Upper lobe of right lung (tissue), 1 donor: ENCODE measurements at regions not wholly inside any gene's neighbourhood (a gene's known extent, or its start where the extent isn't known, plus 50 kb on each side); places are given as distances from the start of the nearest gene placed in this dataset.

Experiments
- ATAC-seq: fragments of 200-7000 bp; cut with Tn5 transposase; one replicate; pipeline ENCODE4 v1.9.1; 2020; ENCODE audit warnings: mild to moderate bottlenecking, moderate library complexity
- DNase-seq: peaks from one replicate; pipeline ENCODE4 v3.0.0-alpha.2; 2020
- H3K27ac ChIP-seq: fragments of 200-600 bp; one replicate; pipeline ENCODE4 v1.8.0; 2022
- H3K27me3 ChIP-seq: fragments of 200-600 bp; one replicate; pipeline ENCODE4 v1.8.0; 2022; ENCODE audit warnings: mild to moderate bottlenecking
- H3K36me3 ChIP-seq: fragments of 200-600 bp; one replicate; pipeline ENCODE4 v1.8.0; 2022
- H3K4me1 ChIP-seq: fragments of 200-600 bp; one replicate; pipeline ENCODE4 v1.8.0; 2022
- H3K4me3 ChIP-seq: fragments of 200-600 bp; one replicate; pipeline ENCODE4 v1.8.0; 2022; ENCODE audit warnings: mild to moderate bottlenecking
- H3K9me3 ChIP-seq: fragments of 200-600 bp; one replicate; pipeline ENCODE4 v1.8.0; 2022
- intact Hi-C: fragments of 100-400 bp; cut with DNase I; formaldehyde crosslinking; loops from one replicate; pipeline ENCODE4 v1.11.0; 2022
- TF ChIP-seq, protein P1 (sequence below): fragments of 200-600 bp; IDR thresholded peaks from one replicate; pipeline ENCODE4 v1.8.0; 2022; ENCODE audit warnings: antibody characterized with exemption
- donor health status: DM: no; HTN: yes; CAD: no; lungs with severe emphysema.

DNA sequence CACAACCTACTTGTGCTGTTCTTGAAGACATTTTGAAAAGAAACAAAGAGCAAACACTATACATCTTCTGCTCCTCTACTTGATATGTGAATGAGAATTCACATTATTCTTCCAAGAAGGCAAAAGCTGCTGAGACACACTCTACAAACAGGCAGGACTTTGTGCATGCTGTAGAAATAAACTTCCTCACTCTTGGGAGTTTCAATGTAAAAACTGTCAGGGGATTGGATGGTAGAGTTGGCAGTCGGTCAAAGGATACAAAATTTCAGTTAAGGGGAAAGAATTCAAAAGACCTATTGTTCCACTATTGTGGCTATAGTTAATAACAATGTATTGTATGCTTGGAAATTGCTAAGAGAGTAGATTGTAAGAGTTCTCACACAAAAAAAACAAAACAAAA is 196.3 kb downstream of the MC4R start:
- Histone ChIP-seq H3K9me3 (no peaks in the 10 kb centered on the region), H3K4me1 (no peaks in the 10 kb centered on the region), H3K27me3 (no peaks in the 10 kb centered on the region), H3K27ac (no peak overlapping the region), H3K4me3 (no peak overlapping the region), H3K36me3 (no peaks in the 10 kb centered on the region)
- ATAC-seq (no peak), DNase-seq (no peak)
- intact Hi-C loops: no loop called here
- TF ChIP-seq, protein P1, sequence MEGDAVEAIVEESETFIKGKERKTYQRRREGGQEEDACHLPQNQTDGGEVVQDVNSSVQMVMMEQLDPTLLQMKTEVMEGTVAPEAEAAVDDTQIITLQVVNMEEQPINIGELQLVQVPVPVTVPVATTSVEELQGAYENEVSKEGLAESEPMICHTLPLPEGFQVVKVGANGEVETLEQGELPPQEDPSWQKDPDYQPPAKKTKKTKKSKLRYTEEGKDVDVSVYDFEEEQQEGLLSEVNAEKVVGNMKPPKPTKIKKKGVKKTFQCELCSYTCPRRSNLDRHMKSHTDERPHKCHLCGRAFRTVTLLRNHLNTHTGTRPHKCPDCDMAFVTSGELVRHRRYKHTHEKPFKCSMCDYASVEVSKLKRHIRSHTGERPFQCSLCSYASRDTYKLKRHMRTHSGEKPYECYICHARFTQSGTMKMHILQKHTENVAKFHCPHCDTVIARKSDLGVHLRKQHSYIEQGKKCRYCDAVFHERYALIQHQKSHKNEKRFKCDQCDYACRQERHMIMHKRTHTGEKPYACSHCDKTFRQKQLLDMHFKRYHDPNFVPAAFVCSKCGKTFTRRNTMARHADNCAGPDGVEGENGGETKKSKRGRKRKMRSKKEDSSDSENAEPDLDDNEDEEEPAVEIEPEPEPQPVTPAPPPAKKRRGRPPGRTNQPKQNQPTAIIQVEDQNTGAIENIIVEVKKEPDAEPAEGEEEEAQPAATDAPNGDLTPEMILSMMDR: no peak

DNA sequence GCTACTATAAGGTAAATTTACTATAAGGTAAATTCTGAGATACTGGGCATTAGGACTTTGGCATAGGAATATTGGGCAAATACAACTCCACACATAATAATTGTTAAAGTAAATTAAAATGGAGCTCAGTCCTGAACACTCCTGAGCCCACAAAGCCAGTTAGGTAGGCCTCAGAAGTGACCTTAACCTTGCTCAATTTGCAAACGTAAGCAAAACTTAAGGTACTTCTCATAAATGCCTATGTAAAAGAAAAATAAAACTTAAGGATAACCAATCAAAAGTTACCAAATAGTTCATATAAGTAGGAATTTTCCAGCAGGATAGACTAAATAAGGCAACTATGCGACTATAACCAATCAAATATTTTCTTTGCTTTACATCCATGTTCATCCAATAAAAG is 197.7 kb downstream of the MC4R start:
- Histone ChIP-seq H3K4me3 (no peak overlapping the region), H3K27me3 (no peaks in the 10 kb centered on the region), H3K36me3 (no peaks in the 10 kb centered on the region), H3K9me3 (no peaks in the 10 kb centered on the region), H3K4me1 (no peaks in the 10 kb centered on the region), H3K27ac (no peak overlapping the region)
- DNase-seq (no peak), ATAC-seq (no peak)
- intact Hi-C loops: no loop called here
- TF ChIP-seq, protein P1: no peak

DNA sequence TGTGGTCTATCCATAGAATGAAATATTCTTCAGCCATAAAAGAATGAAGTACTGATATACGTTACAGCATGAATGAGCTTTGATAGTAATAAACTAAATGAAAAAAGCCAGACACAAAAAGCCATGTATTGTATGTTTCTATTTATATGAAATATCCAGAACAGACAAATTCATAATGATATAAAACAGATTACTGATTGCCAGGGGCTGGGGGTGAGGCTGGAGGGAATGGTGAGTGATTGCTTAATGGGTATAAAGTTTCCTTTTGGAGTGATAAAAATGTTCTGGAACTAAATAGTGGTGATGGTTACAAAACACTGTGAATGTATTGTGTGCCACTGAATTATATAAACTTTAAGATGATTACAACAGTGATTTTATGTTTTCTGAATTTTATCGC is 200.5 kb downstream of the MC4R start:
- H3K4me1 ChIP-seq: no peaks in the 10 kb centered on the region
- no peak for DNase-seq
- H3K27ac ChIP-seq: no peak overlapping the region
- H3K36me3 ChIP-seq: no peaks in the 10 kb centered on the region
- TF ChIP-seq, protein P1: no peak
- ATAC-seq: no peak
- no peak overlapping the region for H3K4me3 ChIP-seq
- H3K27me3 ChIP-seq: no peaks in the 10 kb centered on the region
- intact Hi-C loops: no loop called here
- H3K9me3 ChIP-seq: no peaks in the 10 kb centered on the region

DNA sequence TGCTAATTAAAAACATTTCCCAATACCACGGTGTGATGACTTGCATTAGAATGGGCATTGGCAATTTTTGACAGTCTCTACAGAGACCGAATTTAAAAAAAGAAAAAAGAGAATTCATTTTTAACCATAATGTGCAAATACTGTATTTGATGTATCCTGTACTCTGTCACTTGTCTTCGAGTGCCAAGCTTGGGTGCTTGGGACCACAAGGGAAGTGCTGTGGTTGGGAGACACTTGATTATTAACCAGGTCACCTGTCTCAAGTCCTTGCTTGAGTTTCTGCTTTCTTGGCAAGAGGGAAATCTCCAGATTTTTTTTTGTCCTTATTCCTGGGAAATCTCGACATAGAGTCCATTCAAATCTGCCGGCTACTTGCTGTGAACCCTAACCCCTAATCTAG is 209.0 kb downstream of the MC4R start:
- TF ChIP-seq, protein P1: no peak
- no peaks in the 10 kb centered on the region for H3K27me3 ChIP-seq
- no peaks in the 10 kb centered on the region for H3K9me3 ChIP-seq
- no peaks in the 10 kb centered on the region for H3K4me1 ChIP-seq
- no peaks in the 10 kb centered on the region for H3K36me3 ChIP-seq
- H3K4me3 ChIP-seq: no peak overlapping the region
- no peak for DNase-seq
- no peak overlapping the region for H3K27ac ChIP-seq
- ATAC-seq: no peak
- intact Hi-C loops: no loop called here

DNA sequence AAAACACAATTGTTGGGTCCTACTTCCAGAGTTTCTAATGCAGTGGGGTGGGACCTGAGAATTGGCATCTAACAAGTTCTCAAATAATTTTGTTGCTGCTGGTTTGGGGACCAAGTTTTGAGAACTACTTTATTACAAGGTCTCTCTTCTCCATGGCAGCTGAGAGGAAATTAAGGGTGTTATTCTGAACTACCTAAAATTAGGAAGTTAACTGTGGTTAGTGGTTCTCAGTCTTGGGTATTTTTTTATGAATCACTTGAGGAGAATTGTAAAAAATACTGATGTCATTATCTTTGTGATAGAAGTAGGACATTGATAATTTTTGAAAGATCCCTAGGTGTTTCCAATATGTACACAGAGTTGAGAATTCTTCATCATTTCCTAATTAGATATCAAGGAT is 210.2 kb downstream of the MC4R start:
- Histone ChIP-seq H3K4me3 (no peak overlapping the region), H3K27me3 (no peaks in the 10 kb centered on the region), H3K4me1 (no peaks in the 10 kb centered on the region), H3K27ac (no peak overlapping the region), H3K9me3 (no peaks in the 10 kb centered on the region), H3K36me3 (no peaks in the 10 kb centered on the region)
- intact Hi-C loops: no loop called here
- DNase-seq (no peak), ATAC-seq (no peak)
- TF ChIP-seq, protein P1: no peak

DNA sequence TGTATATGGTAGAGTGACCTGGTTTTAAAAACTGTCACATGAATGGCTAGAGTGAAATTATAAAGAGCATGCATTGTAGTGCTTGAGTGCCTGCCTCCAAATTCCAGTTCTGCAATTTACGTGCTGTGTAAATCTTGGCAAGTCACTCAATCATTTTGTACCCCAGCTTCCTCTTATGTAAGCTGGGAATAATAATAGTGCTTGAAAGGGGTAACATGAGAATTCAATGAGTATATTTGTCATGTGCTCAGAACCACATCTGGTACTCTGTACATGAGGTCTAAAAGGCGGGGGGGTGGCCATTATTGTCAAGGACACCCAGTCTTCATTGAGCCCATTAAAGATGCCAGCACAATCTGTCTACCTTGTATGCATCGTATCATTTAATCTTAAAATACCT is 214.8 kb downstream of the MC4R start:
- intact Hi-C loops: no loop called here
- no peak overlapping the region for H3K27ac ChIP-seq
- no peaks in the 10 kb centered on the region for H3K9me3 ChIP-seq

More for the DNA sequence above, 214.8 kb downstream of the MC4R start:
- ATAC-seq: peak; percentile 30
- no peak for DNase-seq
- no peak overlapping the region for H3K4me3 ChIP-seq
- no peaks in the 10 kb centered on the region for H3K4me1 ChIP-seq
- no peaks in the 10 kb centered on the region for H3K27me3 ChIP-seq
- TF ChIP-seq, protein P1: no peak
- no peaks in the 10 kb centered on the region for H3K36me3 ChIP-seq
